Mesenteric fat pad (tissue), 1 donor: ENCODE measurements at regions not wholly inside any gene's neighbourhood (a gene's known extent, or its start where the extent isn't known, plus 50 kb on each side); places are given as distances from the start of the nearest gene placed in this dataset.

Experiments used
- DNase-seq: peaks from one replicate; pipeline ENCODE4 v3.0.0-alpha.2; 2020; ENCODE audit warnings: low spot score
- donor health status: DM: yes; HTN: yes; CAD: no.

DNA sequence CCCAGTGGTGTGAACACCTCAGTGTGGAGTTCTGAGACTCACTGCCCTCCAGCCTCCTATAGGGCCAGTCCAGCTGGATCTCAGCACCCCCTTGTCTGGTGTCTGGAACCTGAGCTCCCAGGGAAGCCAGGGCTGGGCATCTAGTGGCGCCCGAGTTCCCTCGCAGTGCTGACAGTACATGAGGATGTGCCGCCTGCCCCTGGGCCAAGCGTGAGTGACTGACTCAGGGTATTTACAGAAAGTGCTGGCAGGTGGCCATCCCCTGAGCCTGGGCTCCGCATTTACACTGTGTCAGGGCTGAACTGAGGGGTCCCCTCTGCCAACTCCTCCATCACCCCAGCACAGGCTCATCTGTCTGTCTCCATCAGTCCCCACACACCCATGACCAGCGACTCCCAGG, 185.3 kb downstream of the BRD1 start:
- DNase-seq = no peak

DNA sequence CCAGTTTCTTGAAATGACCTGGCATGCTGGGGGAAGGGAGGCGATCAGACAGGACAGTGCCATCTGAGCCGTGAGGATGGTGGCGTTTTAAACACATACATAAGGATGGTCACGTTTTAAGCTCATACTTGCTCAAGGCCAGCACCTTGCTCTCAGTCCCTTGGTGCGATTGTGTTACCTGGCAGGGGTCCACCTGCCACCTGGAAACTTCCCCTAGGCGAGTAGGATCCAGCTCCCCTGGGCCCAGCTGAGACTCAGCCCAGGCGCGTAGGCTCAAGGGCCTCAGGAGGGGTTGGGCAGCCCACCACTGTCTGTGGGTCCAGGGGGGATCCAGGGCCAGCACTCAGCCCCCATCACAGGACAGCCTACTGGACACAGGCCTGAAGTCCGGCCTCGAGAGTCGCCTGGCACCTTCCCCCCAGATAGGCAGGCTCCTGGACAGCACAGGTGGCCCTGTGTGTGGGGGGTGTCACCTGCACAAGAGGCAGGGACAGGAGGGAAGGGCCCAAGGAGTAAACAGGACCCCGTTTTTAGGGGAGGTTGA, 185.8 kb downstream of the BRD1 start:
- DNase-seq = no peak

DNA sequence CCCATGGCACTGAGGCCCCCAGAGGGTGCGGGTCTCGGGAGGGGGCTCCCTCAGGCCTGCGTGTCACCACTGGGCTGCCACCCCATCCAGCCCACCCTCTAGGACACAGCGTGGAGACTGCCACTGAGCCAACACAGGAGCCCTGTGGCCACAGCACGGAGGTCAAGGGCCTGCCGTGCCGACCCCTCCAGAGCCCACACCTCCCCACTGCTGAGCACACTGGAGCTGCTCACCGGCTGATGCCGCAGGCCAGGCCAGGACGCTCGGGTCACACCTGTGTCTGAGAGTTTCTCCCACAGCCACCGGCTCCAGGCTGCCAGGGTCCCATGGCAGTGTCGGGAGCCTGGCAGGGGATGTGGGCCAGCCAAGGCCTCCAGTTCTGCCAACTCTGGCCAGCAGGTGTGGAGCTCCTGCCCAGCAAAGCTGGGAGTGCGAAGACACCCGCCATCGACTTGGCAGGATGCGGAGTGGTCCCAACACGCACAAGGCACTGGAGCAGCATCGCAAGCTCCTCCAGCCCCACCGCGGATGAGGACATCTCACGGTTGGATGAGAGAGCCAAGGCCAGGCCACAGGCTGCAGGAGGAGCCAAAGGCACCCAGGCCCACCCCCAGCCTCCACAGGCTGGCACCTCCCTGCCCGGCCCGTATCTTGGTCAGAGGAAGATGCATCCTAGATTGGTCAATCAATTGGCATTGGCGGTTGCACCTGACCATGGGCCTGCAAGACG, 187.1 kb downstream of the BRD1 start:
- no peak for DNase-seq

DNA sequence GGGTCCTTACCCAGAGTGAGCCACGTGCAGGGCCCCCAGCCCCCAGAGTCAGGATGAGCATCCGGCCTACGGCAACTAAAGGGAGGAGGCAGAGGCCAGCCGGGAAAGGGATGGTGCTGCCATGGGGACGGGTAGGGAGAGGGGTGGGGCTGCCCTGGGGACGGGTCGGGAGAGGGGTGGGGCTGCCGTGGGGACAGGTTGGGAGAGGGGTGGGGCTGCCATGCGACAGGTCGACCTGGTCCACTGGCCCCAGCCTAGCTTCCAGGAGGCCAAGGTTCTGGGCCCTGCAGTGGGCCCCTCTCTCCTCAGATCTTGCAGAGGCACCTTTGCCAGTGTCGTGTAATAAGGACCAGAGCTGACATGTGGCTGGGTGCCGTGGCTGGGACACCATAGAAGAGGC, 187.7 kb downstream of the BRD1 start:
- DNase-seq = no peak

DNA sequence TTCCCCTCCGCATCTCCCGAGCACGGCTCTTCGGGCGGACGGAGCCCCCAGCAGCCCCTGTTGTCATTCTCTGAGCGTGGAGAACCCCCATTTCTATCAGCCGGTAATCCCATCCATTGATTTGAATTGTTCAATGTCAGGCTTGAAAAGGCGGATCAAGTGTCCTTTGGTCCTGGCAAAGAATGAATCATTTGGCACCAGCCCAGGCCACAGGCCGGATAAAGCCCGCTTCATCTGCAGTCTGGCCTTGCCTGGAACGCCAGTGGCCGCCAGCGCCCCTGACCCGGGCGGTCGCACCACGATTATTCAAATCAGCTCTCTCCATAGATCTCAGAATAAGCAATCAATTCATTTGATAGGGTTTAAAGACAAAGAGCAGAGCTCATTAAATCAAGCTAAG, 188.9 kb downstream of the BRD1 start:
- DNase-seq = no peak

DNA sequence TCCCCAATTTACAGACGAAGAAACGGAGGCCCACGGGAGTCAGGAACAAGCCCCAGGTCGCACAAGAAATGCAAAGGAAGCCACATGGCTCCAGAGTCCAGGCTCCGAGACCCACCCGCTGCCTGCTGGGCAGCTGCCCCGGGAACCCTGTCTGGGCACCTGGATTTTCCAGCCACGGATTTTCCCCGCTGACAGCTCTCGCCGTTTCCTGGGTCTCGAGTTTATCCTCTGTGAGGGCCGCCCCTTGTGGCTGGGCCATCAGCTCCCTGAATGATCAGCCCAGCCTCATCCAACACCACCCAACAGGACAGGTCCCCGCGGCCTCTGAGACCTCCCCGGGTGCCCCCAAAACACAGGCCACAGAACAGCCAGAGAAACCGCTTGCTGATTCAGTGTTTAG, 189.7 kb downstream of the BRD1 start:
- DNase-seq = no peak

DNA sequence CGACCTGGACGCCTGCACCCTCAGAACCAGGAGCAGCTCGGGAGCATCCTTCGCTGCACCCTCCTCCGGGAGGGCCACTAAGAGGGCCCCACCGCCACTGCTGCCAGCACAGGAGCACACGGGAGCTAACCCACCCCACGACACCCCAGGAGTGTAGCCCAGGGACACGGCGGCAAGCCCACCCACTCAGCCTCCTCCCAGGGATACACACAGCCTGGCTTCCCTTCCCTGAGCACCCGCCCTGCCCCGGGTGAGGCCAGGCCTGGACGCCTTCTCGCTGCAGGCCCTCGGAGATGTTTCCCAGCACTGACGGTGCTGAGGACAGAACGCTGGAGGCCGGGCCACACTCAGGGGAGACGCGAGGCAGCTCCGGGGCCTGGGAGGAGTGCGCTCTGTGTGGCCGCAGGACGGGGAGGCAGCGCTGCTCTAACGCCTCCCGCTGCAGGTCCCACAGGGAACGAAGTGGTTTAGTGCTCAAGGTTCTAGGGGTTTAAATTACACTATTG, 190.4 kb downstream of the BRD1 start:
- DNase-seq = no peak

DNA sequence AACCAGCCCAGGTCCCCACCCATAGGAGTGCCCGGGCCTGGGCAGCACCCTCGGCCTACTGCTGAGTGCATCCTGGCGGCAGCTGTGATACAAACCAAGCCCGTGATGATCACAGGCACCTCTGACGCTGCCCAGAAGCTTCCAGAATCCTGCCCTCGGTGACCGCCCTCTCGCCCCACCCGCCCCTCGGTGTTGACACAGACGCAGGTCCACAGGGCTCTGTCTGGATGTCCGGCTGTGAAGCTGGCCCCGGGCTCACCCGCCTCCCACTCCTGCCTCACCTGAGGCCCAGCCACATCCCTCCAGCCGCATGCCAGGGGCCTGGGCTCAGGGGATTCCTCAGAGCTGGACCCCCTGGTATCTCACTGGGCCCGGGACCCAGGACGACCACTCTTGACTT, 191.0 kb downstream of the BRD1 start:
- no peak for DNase-seq

DNA sequence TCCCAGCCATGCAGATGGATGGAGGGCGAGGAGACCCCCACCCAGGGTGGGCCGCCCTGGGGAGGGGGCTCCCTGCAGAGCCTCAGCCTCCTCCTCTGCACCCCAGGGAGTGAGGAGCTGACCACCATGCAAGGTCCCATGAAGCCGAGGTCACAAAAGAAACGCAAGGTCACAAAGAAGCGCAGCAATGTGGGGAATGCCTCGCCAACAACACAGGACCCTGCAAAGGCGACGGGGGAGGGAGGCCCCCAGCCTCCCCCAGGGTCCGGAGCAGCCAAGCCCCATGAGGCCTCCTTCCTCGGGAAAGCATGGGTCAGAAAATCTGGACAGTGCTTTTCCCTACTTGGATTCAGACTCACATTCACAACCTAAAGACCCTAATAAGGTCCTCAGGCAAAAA, 191.5 kb downstream of the BRD1 start:
- no peak for DNase-seq

DNA sequence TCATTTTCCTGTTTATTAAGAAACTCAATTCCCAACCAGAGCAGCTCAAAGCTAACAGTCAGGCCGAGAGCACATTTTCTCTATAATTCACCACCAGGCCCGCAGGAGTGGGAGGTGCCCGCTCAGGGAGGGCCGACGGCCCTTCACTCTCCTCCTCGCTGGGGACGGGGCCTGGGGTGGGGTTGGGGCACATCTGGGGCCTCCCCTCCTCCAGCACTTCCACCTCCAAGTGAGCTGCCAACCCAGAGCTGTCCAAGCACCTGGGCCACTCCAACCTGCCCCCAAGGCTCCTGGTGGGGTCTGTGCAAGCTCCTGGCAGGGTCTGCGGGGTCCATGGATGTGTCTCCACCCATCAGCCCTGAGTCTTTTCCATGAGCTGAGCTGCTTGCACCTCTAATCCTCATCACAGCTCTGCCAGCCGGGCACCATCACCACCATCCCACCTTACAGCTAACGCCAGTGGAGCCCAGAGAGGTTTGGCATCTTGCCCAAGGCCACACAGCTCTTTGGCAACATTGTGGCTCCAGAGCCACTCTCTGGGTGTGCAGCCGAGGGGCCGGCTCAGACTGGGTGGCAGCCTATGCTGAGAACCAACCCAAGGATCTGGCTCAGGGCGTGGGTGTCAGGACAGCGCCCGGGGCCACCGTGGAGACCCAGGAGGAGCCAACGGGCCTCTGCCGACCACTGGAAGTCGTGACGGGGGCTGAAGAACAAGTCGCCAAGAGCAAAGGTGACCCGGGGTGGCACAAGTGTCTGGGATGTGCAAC, 193.5 kb downstream of the BRD1 start:
- no peak for DNase-seq

DNA sequence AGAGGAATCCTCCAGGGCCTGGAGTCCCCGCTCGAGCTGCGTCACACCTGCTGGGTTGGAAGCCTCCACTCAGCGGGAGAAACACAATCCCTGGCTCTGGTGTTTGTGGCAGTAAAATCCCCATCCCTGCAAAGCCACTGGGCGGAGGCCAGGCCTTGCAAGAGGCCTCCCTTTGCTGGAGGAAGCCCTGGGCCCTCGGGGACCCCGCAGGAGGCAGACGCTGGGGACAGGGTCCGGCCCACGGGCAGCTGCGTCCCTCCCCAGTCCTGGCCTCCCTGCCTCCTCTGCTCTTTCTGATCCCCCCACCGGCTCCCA, 194.7 kb downstream of the BRD1 start:
- no peak for DNase-seq

DNA sequence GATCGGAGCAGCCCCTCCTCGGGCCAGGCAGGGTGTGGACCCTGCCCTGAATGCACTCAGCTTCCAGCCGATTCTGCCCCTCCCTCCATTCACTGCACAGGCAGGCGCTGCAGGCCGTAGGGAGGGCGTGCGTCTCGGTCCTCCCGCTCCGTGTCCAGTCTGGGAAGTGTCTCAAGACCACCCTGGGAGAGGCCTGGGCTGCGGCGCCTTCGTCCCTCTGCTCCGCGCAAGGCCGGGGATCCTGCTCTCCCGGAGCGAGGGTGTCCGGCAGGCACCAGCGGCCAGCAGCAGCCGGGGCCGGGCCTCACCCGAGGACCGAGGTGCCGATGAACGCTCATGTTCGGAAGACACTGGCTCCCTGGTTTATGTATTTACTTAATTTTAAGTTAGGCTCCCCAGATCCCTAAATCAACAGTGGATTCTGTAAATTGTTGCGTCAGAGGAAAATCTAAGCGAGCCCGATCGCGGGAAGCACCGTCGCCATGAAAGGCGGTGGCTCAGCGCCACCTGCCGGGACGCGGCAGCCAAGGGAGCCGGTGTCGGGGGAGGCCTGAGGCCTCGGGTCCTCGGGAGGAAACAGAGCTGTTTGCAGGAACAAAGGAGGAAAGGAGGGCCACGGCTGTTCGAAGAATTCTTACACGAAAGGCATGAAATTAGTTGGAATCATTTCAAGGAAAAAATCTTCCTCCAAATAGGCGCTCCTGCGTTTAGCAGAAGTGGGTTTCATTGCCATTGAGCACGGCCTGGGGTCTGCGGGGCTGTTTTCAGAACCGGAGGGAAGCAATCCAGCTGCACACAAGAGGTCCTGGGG, 195.3 kb downstream of the BRD1 start:
- DNase-seq = no peak

DNA sequence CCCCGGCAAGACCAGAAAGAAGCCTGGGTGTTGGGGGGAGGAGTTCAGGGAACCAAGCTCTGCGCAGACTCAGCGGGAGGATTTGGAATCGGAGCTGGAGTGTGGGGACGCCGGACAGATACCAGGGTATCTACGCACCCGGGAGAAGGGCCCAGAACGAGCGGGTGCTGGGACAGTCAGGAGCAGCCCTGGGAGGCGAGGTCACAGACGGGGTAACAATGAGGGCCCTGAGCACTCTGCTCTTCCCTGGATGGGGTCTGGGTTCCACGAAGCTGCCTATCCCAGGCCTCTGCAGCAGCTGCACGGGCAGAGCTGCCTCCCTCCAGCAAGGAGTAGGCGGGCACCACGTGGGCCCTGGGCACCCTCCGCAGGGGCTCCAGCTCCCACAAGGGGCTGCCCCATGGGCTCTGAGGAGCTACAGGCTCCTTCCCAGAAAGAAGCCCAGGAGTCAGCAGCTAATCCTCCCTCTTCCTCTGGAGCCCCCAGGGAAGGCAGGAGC, 197.2 kb downstream of the BRD1 start:
- no peak for DNase-seq

DNA sequence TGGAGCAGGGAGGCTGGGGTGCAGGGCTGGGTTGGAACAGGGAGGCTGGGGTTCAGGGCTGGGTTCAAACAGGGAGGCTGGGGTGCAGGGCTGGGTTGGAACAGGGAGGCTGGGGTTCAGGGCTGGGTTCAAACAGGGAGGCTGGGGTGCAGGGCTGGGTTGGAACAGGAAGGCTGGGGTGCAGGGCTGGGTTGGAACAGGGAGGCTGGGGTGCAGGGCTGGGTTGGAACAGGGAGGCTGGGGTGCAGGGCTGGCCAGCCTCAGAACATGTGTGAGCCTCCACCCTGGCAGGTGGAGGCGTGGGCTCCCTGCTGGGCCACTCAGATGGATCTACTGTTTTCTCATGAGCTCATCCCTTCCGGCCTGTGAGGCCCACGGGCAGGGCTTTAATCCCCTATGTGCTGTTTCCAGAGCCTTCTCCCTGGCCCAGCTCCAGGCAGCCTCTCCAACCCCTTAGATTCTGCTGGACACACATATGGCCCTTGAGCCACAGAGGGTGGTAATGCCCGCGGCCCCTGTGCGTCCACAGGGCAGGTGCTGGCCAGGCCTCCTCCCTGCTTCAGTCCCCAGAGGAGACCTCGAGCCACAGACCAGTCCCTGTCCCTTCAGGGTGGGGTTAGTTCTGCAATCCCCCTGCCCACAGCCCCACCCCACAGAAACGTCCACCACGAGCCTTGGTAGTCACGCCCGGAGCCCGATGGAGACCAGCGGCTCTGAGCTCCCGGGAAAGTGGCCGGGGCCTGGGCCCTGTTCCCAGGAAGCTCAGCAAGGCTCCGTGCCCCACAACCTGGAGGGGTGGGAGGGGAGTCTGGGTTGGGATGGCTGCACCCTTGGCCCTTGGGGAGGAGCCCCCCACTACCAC, 197.9 kb downstream of the BRD1 start:
- DNase-seq = no peak

DNA sequence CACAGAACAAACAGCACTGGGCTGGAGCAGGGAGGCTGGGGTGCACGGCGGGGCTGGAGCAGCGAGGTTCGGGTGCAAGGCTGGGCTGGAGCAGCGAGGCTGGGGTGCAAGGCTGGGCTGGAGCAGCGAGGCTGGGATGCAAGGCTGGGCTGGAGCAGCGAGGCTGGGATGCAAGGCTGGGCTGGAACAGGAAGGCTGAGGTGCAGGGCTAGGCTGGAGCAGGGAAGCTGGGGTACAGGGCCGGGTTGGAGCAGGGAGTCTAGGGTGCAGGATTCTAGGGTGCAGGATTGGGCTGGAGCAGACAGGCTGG, 198.5 kb downstream of the BRD1 start:
- no peak for DNase-seq

DNA sequence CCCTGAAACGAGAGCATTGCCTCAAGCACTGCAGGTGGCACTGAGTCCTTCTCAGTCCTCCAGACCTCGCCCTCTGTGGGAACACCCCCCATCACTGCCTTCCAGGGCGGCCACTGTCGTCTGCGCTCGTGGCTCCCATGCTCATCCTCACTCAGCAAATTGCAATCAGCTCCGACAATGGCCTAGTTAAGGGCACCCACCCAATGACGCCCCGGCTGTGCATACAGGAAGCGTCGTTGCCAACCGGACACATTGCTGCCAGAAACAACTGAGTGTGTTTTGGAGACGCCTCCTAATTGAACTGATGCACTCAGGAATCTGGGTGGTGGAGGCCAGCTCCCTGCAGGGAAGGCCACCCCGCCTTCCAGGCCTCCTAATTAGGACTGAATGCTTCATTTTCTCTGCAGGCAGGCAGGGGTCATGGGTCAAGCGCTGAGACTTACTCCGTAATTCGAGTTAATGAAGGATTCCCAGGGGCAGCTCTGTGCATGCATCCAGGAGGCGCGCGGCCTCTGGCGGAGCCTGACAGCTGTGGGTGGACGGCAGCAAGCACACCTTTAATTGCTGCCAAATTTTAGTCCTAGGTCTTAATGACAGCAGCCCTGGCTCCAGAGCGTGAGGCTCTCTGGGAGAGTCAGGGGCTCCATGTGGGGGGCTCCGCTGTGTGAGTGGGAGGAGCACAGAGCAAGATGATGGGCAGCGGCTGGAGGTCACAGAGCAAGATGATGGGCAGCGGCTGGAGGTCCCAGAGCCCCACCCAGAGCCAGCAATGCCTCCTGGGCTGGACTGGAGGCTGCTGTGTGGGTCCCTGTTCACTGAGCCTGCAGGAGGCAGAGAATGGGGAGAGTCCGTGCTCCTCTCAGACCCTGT, 199.0 kb downstream of the BRD1 start:
- no peak for DNase-seq

DNA sequence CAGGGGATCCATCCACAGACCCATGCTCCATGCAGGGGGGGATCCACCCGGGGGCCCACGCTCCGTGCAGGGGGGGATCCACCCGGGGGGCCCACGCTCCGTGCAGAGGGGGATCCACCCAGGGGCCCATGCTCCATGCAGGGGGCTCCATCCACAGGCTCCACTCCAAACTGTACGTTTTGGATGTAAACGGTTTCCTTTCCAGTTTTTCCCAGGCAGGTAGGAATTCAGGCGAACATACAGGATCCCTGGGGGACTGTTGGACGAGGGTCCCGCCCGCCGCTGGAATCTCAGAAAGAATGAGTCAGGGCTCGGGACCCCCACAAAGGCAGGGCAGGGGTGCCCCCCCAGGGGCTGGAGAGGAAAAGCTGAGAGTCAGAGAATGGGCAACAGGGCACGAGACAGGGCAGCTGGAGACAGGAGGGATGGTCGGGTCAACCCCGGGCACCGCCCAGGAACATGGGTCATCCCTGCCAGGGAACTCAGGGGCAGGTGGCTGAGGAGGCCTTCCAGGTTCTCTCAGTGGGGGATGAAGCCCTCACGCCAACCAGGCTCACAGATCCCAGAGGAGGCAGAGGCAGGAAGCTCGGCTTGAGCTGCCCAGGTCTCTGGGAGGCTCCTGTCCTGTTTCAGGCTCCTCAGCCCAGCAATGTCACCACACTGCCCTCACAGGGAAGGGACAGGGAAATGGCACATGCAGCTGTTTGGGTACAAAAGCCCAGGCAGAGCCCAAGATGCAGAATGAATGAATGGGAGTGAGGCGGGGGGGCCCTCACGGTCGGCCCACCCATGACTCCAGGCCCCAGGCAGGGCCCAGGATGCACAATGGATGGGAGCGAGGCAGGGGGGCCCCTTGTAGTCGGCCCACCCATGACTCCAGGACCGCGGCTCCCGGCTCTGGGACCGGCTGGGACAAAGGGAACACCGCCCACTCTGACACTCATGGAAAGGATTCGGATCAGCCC, 200.2 kb downstream of the BRD1 start:
- DNase-seq = no peak

DNA sequence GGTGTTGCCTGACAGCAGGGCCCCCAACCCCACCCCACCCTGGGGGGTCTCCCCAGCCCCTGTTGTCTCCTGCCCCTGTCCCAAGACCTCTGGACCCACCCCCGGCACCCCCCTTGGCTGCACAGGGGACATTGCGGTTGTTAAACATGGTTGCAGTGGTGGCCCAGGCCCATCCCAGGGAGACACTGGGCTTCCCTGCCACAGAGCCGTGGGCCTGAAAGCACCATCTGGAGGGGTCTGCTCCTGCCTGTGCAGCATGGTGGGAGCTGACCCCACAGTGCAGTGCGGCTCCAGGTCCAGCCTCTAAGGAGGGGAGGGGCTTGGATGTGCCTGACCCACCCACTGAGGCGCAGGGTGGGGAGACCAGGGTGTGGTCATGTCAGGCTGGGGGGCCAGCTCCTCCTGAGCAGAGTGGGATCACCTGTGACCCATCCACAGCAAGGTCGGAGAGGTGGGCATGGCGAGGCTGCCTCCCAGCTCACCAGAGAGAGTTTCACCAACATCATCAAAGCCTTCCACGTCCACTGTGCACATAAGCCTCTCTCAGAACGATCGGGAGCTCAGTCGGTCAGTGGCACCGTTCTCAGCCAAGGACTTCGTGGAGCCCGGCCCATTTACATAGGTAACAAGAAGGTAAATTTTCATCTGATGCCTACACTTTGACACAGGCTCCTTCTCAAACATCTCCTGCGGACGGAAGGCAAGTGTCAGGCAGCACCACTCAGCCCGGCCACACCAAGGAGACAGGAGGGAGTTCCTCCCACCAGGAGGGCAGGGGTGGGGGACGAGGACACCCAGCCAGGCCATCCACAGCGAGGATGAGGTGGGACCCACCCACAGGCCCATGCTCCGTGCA, 201.1 kb downstream of the BRD1 start:
- no peak for DNase-seq
